Activated CD8-positive, alpha-beta T cell treated with anti-CD3 and anti-CD28 coated beads, Interleukin-2, amount 10 ng/mL, durations not matched to agents 7 days and 5 days (primary cell): ENCODE measurements at regions not wholly inside any gene's neighbourhood (a gene's known extent, or its start where the extent isn't known, plus 50 kb on each side); places are given as distances from the start of the nearest gene placed in this dataset.
"Not testable (repeated sequence)": the region's sequence is repeated elsewhere in the genome, so short reads cannot be mapped to it uniquely, and the experiment has no call there.

Experiments used
- ATAC-seq: fragments of 150-1000 bp; cut with Tn5 transposase; one replicate; pipeline ENCODE4 v1.10.0; 2021; ENCODE audit warnings: moderate library complexity
- CTCF ChIA-PET: fragments of 350-600 bp; sonication (Branson Sonifier 250); formaldehyde crosslinking; loops from one replicate; lab custom pipeline; 2021; ENCODE audit warnings: antibody characterized with exemption; lab: Charles Lee
- POLR2A ChIA-PET: fragments of 350-600 bp; sonication (Branson Sonifier 250); formaldehyde crosslinking; loops from one replicate; lab custom pipeline; 2021; ENCODE audit warnings: antibody characterized with exemption; lab: Charles Lee
- DNase-seq: peaks from one replicate; pipeline ENCODE4 v3.0.0-alpha.2; 2020
- H3K27ac Mint-ChIP-seq: one replicate; pipeline ENCODE4 v1.8.0; 2021; ENCODE audit warnings: mild to moderate bottlenecking, mixed read lengths
- H3K27me3 Mint-ChIP-seq: one replicate; pipeline ENCODE4 v1.8.0; 2021; ENCODE audit warnings: low read depth, mixed read lengths
- H3K36me3 Mint-ChIP-seq: one replicate; pipeline ENCODE4 v1.8.0; 2021; ENCODE audit warnings: low read depth, mixed read lengths
- H3K4me1 Mint-ChIP-seq: one replicate; pipeline ENCODE4 v1.8.0; 2021; ENCODE audit warnings: low read depth, mixed read lengths
- H3K4me3 Mint-ChIP-seq: one replicate; pipeline ENCODE4 v1.8.0; 2021; ENCODE audit warnings: mild to moderate bottlenecking, mixed read lengths
- H3K9me3 Mint-ChIP-seq: one replicate; pipeline ENCODE4 v1.8.0; 2022; ENCODE audit warnings: mixed read lengths; ENCODE audit not compliant: insufficient read depth

- H3K27me3 Mint-ChIP-seq = no peaks in the 10 kb centered on the region
- H3K4me3 Mint-ChIP-seq = no peak overlapping the region
- POLR2A ChIA-PET = no interaction called here
- H3K36me3 Mint-ChIP-seq = no peaks in the 10 kb centered on the region
- no peaks in the 10 kb centered on the region for H3K9me3 Mint-ChIP-seq
- no peaks in the 10 kb centered on the region for H3K4me1 Mint-ChIP-seq
- ATAC-seq (no peak), DNase-seq (no peak)
- CTCF ChIA-PET = no interaction called here
- no peak overlapping the region for H3K27ac Mint-ChIP-seq
Observed at GRCh38 chr2:190584980-190585661, 50.6 kb upstream of the NEMP2 start.

- H3K4me1 Mint-ChIP-seq = no peaks in the 10 kb centered on the region
- ChIA-PET POLR2A (no interaction called here), CTCF (no interaction called here)
- H3K27ac Mint-ChIP-seq = no peak overlapping the region
- H3K36me3 Mint-ChIP-seq = no peaks in the 10 kb centered on the region
- DNase-seq (no peak), ATAC-seq (no peak)
- H3K27me3 Mint-ChIP-seq = no peaks in the 10 kb centered on the region
- H3K4me3 Mint-ChIP-seq = no peak overlapping the region
- no peaks in the 10 kb centered on the region for H3K9me3 Mint-ChIP-seq
Observed at GRCh38 chr2:190587106-190587505, 52.6 kb upstream of the NEMP2 start.

GRCh38 chr2:190589008-190589407 is 54.5 kb upstream of the NEMP2 start:
- ChIA-PET CTCF (no interaction called here), POLR2A (no interaction called here)
- no peak for ATAC-seq
- Mint-ChIP-seq H3K4me1 (no peaks in the 10 kb centered on the region), H3K9me3 (no peaks in the 10 kb centered on the region), H3K4me3 (no peak overlapping the region), H3K27me3 (no peaks in the 10 kb centered on the region), H3K36me3 (no peaks in the 10 kb centered on the region), H3K27ac (no peak overlapping the region)
- no peak for DNase-seq

- Mint-ChIP-seq H3K9me3 (no peaks in the 10 kb centered on the region), H3K4me3 (no peak overlapping the region), H3K36me3 (peaks cover 2% of the 10 kb centered on the region), H3K27ac (no peak overlapping the region), H3K27me3 (no peaks in the 10 kb centered on the region), H3K4me1 (no peaks in the 10 kb centered on the region)
- ATAC-seq (no peak), DNase-seq (no peak)
- CTCF ChIA-PET = no interaction called here
- POLR2A ChIA-PET = interaction anchor here (1.6 kb wide), 1 partner anchor 58 kb away, joined by 4 read pairs; no protein-coding TSS in a partner anchor
Observed at GRCh38 chr2:190591437-190591836, 56.9 kb upstream of the NEMP2 start.

- H3K4me1 Mint-ChIP-seq = no peaks in the 10 kb centered on the region
Observed at GRCh38 chr2:190592831-190593230, 56.1 kb upstream of the NAB1 start.

GRCh38 chr2:190595879-190596278 is 53.0 kb upstream of the NAB1 start:
- H3K27ac Mint-ChIP-seq, CTCF ChIA-PET, ATAC-seq, H3K27me3 Mint-ChIP-seq, POLR2A ChIA-PET, H3K36me3 Mint-ChIP-seq, DNase-seq, H3K4me3 Mint-ChIP-seq, H3K9me3 Mint-ChIP-seq, H3K4me1 Mint-ChIP-seq: not testable (repeated sequence)

More at GRCh38 chr2:190592831-190593230, 56.1 kb upstream of the NAB1 start:
- ChIA-PET CTCF (no interaction called here), POLR2A (no interaction called here)
- DNase-seq (no peak), ATAC-seq (no peak)
- Mint-ChIP-seq H3K27me3 (no peaks in the 10 kb centered on the region), H3K9me3 (no peaks in the 10 kb centered on the region), H3K27ac (no peak overlapping the region), H3K36me3 (peaks cover 2% of the 10 kb centered on the region), H3K4me3 (no peak overlapping the region)

- peaks cover 10% of the 10 kb centered on the region for H3K4me1 Mint-ChIP-seq
- H3K27ac Mint-ChIP-seq = no peak overlapping the region
- no peak overlapping the region for H3K4me3 Mint-ChIP-seq
- ChIA-PET POLR2A (interaction anchor here (0.6 kb wide), 1 partner anchor 188 kb away, joined by 4 read pairs; no protein-coding TSS in a partner anchor), CTCF (no interaction called here)
- H3K36me3 Mint-ChIP-seq = peaks cover 2% of the 10 kb centered on the region
- no peaks in the 10 kb centered on the region for H3K9me3 Mint-ChIP-seq
- no peak for ATAC-seq
- H3K27me3 Mint-ChIP-seq = no peaks in the 10 kb centered on the region
- DNase-seq = no peak
Observed at GRCh38 chr2:190596993-190597392, 51.9 kb upstream of the NAB1 start.

- POLR2A ChIA-PET = no interaction called here
- ATAC-seq (no peak), DNase-seq (no peak)
- Mint-ChIP-seq H3K4me1 (peaks cover 10% of the 10 kb centered on the region), H3K9me3 (no peaks in the 10 kb centered on the region), H3K27me3 (no peaks in the 10 kb centered on the region), H3K27ac (no peak overlapping the region), H3K4me3 (no peak overlapping the region), H3K36me3 (peaks cover 2% of the 10 kb centered on the region)
- CTCF ChIA-PET = interaction anchor here (0.6 kb wide), 1 partner anchor 11 kb away, joined by 3 read pairs; no protein-coding TSS in a partner anchor
Observed at GRCh38 chr2:190598621-190599020, 50.3 kb upstream of the NAB1 start.

- H3K36me3 Mint-ChIP-seq = peaks cover 2% of the 10 kb centered on the region
- H3K4me3 Mint-ChIP-seq = no peak overlapping the region
- no peak for DNase-seq
- H3K27me3 Mint-ChIP-seq = no peaks in the 10 kb centered on the region
- H3K9me3 Mint-ChIP-seq = no peaks in the 10 kb centered on the region
- POLR2A ChIA-PET = interaction anchor here (0.6 kb wide), 1 partner anchor 34 kb away, joined by 3 read pairs; no protein-coding TSS in a partner anchor
- no peak overlapping the region for H3K27ac Mint-ChIP-seq
- ATAC-seq = no peak
- CTCF ChIA-PET = no interaction called here
- H3K4me1 Mint-ChIP-seq = peaks cover 10% of the 10 kb centered on the region
Observed at GRCh38 chr2:190599073-190599472, 49.8 kb upstream of the NAB1 start.
